ENCODE measurements at regions not wholly inside any gene's neighbourhood (a gene's known extent, or its start where the extent isn't known, plus 50 kb on each side); places are given as distances from the start of the nearest gene placed in this dataset.

DNA sequence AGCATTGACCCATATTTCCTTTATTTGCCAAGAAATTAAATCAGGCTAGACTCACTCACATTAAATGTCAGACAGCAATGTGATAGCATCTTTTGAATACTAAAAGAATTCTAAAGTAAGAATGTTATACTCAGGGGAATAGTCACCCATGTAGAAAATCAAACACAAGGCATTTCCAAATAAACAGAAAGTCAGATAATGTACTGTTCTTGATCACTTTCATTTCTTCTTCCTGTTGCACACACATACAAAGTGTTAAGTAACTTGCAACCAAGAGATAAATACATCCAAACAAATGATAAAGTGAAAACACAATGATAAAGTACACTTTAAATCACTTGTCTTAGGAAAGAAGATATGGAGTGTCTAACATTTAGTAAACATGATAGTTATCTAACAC, 1366.6 kb upstream of the MIR17HG start:
- Histone ChIP-seq H3K27ac (no peak overlapping the region), H3K36me3 (no peaks in the 10 kb centered on the region), H3K4me1 (ENCODE audit: insufficient read depth) (peaks cover 3% of the 10 kb centered on the region), H3K9me3 (no peaks in the 10 kb centered on the region), H3K27me3 (no peaks in the 10 kb centered on the region), H3K4me3 (no peak overlapping the region)
- intact Hi-C loops (cut with DNase I) = no loop called here
- DNase-seq = no peak
- no peak for TF ChIP-seq POLR2A (IDR thresholded peaks at IDR 0.05)
- no peak for TF ChIP-seq CTCF (IDR thresholded peaks at IDR 0.05)
- TF ChIP-seq EP300 (IDR thresholded peaks at IDR 0.05) = no peak

DNA sequence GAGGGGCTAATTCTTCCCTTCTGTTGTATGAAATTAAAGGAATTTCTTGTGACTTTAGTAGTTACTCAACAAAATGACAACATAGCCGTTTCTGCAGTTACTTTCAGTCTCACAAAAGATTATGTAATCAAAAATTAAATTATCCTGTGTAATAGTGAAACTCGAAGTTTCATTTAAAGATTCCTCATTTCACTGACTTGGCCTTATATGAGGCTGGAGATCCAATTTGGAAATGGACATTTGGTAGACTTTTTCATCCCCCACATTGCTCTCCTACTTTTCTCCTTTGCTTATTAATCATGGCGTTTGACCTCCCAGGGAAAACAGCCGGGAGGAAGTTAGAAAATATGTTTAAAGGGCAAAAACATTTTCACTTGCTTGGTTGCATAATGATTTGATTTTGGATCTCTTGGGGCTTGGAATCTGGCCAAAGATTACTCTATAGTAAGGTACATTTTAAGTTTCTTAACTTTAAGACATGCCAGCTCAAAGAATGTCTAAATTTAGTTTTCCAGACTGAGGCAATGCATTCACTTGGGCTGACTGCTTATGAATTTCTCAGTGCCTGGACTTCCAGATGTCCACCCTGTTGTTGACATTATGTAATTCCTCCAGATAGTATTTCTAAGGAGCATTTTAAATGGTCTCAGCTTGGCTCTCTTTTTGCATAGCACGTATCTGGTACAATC, 1364.9 kb upstream of the MIR17HG start:
- H3K36me3 ChIP-seq = no peaks in the 10 kb centered on the region
- H3K27me3 ChIP-seq = no peaks in the 10 kb centered on the region
- intact Hi-C loops (cut with DNase I) = no loop called here
- H3K4me1 ChIP-seq (ENCODE audit: insufficient read depth) = peaks cover 3% of the 10 kb centered on the region
- no peaks in the 10 kb centered on the region for H3K9me3 ChIP-seq
- WGBS, 3 donors = 25 to 46% (median 32%) methylated on average over 5 of the region's 5 CpGs
- H3K4me3 ChIP-seq = no peak overlapping the region
- no peak for DNase-seq
- H3K27ac ChIP-seq = no peak overlapping the region
- no peak for TF ChIP-seq POLR2A (IDR thresholded peaks at IDR 0.05)
- TF ChIP-seq EP300 (IDR thresholded peaks at IDR 0.05) = no peak
- no peak for TF ChIP-seq CTCF (IDR thresholded peaks at IDR 0.05)

- Histone ChIP-seq H3K36me3 (no peaks in the 10 kb centered on the region), H3K27ac (no peak overlapping the region), H3K9me3 (no peaks in the 10 kb centered on the region), H3K27me3 (no peaks in the 10 kb centered on the region), H3K4me1 (ENCODE audit: insufficient read depth) (peaks cover 3% of the 10 kb centered on the region), H3K4me3 (no peak overlapping the region)
- no peak for DNase-seq
- WGBS, 3 donors = 20 to 63% (median 21%) methylated on average over 4 of the region's 4 CpGs
- no peak for TF ChIP-seq CTCF (IDR thresholded peaks at IDR 0.05)
- intact Hi-C loops (cut with DNase I) = no loop called here
Observed at GRCh38 chr13:89988206-89988605, 1359.3 kb upstream of the MIR17HG start.

GRCh38 chr13:90003566-90003965, 1343.9 kb upstream of the MIR17HG start:
- intact Hi-C loops (cut with DNase I) = no loop called here
- Histone ChIP-seq H3K4me3 (no peak overlapping the region), H3K27ac (no peak overlapping the region), H3K36me3 (no peaks in the 10 kb centered on the region), H3K9me3 (no peaks in the 10 kb centered on the region), H3K4me1 (ENCODE audit: insufficient read depth) (no peaks in the 10 kb centered on the region), H3K27me3 (no peaks in the 10 kb centered on the region)
- TF ChIP-seq CTCF (IDR thresholded peaks at IDR 0.05) = no peak
- no peak for TF ChIP-seq EP300 (IDR thresholded peaks at IDR 0.05)
- TF ChIP-seq POLR2A (IDR thresholded peaks at IDR 0.05) = no peak
- 90 to 94% (median 92%) methylated on average over 3 of the region's 3 CpGs for WGBS, 3 donors
- DNase-seq = no peak

Measured in ovary (tissue), 7 donors.